ENCODE measurements at regions not wholly inside any gene's neighbourhood (a gene's known extent, or its start where the extent isn't known, plus 50 kb on each side); places are given as distances from the start of the nearest gene placed in this dataset.

GRCh38 chr2:103527278-103527677, 765.4 kb downstream of the TMEM182 start:
- no peaks in the 10 kb centered on the region for H3K36me3 ChIP-seq
- H3K4me1 ChIP-seq = no peaks in the 10 kb centered on the region
- H3K9me3 ChIP-seq = no peaks in the 10 kb centered on the region
- no peak overlapping the region for H3K27ac ChIP-seq
- no peak overlapping the region for H3K4me3 ChIP-seq
- intact Hi-C loops (cut with DNase I) = no loop called here
- H3K9ac ChIP-seq (ENCODE audit: low read depth in 2 of 2, low read length in 2 of 2) = no peak overlapping the region
- H3K27me3 ChIP-seq = no peaks in the 10 kb centered on the region
- TF ChIP-seq, protein P1, sequence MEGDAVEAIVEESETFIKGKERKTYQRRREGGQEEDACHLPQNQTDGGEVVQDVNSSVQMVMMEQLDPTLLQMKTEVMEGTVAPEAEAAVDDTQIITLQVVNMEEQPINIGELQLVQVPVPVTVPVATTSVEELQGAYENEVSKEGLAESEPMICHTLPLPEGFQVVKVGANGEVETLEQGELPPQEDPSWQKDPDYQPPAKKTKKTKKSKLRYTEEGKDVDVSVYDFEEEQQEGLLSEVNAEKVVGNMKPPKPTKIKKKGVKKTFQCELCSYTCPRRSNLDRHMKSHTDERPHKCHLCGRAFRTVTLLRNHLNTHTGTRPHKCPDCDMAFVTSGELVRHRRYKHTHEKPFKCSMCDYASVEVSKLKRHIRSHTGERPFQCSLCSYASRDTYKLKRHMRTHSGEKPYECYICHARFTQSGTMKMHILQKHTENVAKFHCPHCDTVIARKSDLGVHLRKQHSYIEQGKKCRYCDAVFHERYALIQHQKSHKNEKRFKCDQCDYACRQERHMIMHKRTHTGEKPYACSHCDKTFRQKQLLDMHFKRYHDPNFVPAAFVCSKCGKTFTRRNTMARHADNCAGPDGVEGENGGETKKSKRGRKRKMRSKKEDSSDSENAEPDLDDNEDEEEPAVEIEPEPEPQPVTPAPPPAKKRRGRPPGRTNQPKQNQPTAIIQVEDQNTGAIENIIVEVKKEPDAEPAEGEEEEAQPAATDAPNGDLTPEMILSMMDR (IDR thresholded peaks at IDR 0.05) = no peak
- DNase-seq = no peak

- no peaks in the 10 kb centered on the region for H3K27me3 ChIP-seq
- TF ChIP-seq, protein P1 (IDR thresholded peaks at IDR 0.05) = no peak
- no peaks in the 10 kb centered on the region for H3K9me3 ChIP-seq
- H3K4me3 ChIP-seq = no peak overlapping the region
- no peak overlapping the region for H3K9ac ChIP-seq (ENCODE audit: low read depth in 2 of 2, low read length in 2 of 2)
- DNase-seq = no peak
- no peaks in the 10 kb centered on the region for H3K36me3 ChIP-seq
- no peak overlapping the region for H3K27ac ChIP-seq
- no peaks in the 10 kb centered on the region for H3K4me1 ChIP-seq
- intact Hi-C loops (cut with DNase I) = no loop called here
Measured at GRCh38 chr2:103529798-103530502, 768.1 kb downstream of the TMEM182 start.

GRCh38 chr2:103552775-103553174, 790.9 kb downstream of the TMEM182 start:
- Histone ChIP-seq H3K9me3 (no peaks in the 10 kb centered on the region), H3K27ac (no peak overlapping the region), H3K9ac (ENCODE audit: low read depth in 2 of 2, low read length in 2 of 2) (no peak overlapping the region), H3K4me3 (no peak overlapping the region), H3K36me3 (no peaks in the 10 kb centered on the region), H3K4me1 (no peaks in the 10 kb centered on the region), H3K27me3 (no peaks in the 10 kb centered on the region)
- TF ChIP-seq, protein P1 (IDR thresholded peaks at IDR 0.05) = no peak
- DNase-seq = no peak
- intact Hi-C loops (cut with DNase I) = no loop called here

DNA sequence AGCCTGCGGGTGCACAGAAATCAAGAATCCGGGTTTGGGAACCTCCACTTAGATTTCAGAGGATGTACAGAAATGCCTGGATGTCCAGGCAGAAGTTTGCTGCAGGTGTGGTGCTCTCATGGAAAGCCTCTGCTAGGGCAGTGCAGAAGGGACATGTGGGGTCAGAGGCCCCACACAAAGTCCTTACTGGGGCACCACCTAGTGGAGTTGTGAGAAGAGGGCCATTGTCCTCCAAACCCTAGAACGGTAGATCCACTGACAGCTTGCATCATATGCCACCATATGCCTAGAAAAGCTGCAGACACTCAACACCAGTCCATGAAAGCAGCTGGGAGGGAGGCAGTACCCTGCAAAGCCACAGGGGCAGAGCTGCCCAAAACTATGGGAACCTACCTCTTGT, 833.0 kb downstream of the TMEM182 start:
- H3K27me3 ChIP-seq = no peaks in the 10 kb centered on the region
- no peak overlapping the region for H3K4me3 ChIP-seq
- peaks cover 1% of the 10 kb centered on the region for H3K9me3 ChIP-seq
- no peak overlapping the region for H3K9ac ChIP-seq (ENCODE audit: low read depth in 2 of 2, low read length in 2 of 2)
- no peaks in the 10 kb centered on the region for H3K36me3 ChIP-seq
- no peaks in the 10 kb centered on the region for H3K4me1 ChIP-seq
- intact Hi-C loops (cut with DNase I) = no loop called here
- TF ChIP-seq, protein P1 (IDR thresholded peaks at IDR 0.05) = no peak
- no peak for DNase-seq
- no peak overlapping the region for H3K27ac ChIP-seq

DNA sequence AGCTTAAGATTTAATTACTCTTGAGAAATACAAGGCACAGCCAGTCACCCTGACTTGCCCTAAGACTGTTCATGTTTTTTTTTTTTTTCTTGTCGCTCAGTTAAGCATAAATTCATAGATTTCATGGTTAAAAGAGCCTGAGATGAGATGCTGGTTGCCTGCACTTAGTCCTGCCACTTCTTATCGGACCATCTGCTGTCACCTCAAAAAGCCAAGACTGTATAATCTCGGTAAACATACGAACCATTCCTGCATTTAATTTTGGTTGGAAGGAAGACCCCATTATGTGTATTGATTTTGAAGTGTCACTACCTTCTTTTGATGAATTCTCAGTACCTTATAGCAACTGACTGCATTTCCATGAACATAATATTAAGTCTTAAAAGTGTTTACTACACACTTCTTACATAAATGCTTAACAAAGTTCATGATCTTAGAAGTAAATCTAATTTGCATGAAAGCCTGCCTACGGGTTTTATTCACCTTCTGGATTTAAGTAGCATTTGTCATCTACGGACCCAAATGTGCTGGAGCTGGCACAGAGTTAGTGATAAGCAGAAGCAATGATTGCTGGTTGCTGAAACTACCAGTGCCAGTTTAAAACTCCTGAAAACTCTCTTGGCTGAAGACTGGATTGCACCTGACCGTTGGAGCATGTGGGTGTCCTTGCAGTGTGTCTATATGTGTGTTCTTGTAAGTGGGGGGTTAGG, 843.4 kb downstream of the TMEM182 start:
- Histone ChIP-seq H3K36me3 (no peaks in the 10 kb centered on the region), H3K4me1 (no peaks in the 10 kb centered on the region), H3K27me3 (no peaks in the 10 kb centered on the region), H3K27ac (no peak overlapping the region), H3K4me3 (no peak overlapping the region), H3K9ac (ENCODE audit: low read depth in 2 of 2, low read length in 2 of 2) (no peak overlapping the region), H3K9me3 (no peaks in the 10 kb centered on the region)
- TF ChIP-seq, protein P1 (IDR thresholded peaks at IDR 0.05) = no peak
- intact Hi-C loops (cut with DNase I) = no loop called here
- no peak for DNase-seq

All from colonic mucosa (tissue), 4 donors.